Tibial nerve (tissue), 4 donors: ENCODE measurements at regions not wholly inside any gene's neighbourhood (a gene's known extent, or its start where the extent isn't known, plus 50 kb on each side); places are given as distances from the start of the nearest gene placed in this dataset.

Experiments
- DNase-seq, 2 donors: peaks; one replicate each; pipeline ENCODE4 v3.0.0-alpha.2; 2019; ENCODE audit warnings: low spot score in 2 of 2
- H3K27ac ChIP-seq, 4 donors: fragments of 200-600 bp; sonication (generic) in 3 of 4; one replicate each; pipeline ENCODE4 v1.5.1; 2017 to 2019; ENCODE audit warnings: mild to moderate bottlenecking in 1 of 4
- H3K27me3 ChIP-seq, 2 donors: fragments of 200-600 bp; sonication (generic) in 1 of 2; one replicate each; pipeline versions ENCODE4 v1.5.1 to v1.6.0; 2017 to 2019
- H3K36me3 ChIP-seq, 3 donors: fragments of 200-600 bp; sonication (generic); one replicate each; pipeline ENCODE4 v1.5.1; 2018 to 2019
- H3K4me1 ChIP-seq, 4 donors: fragments of 200-600 bp; sonication (generic) in 3 of 4; one replicate each; pipeline ENCODE4 v1.5.1; 2017 to 2019
- H3K4me3 ChIP-seq, 4 donors: fragments of 200-600 bp; sonication (generic) in 3 of 4; one replicate each; pipeline ENCODE4 v1.5.1; 2017 to 2019; ENCODE audit warnings: mild to moderate bottlenecking in 1 of 4, moderate library complexity in 1 of 4
- H3K9me3 ChIP-seq, 4 donors: fragments of 200-600 bp; sonication (generic) in 3 of 4; one replicate each; pipeline ENCODE4 v1.5.1; 2017 to 2019
- EP300 ChIP-seq, 2 donors: sonication (generic); formaldehyde crosslinking; IDR thresholded peaks; one replicate each; pipeline ENCODE4 v1.6.1; 2017; ENCODE audit warnings: antibody characterized with exemption in 2 of 2, mild to moderate bottlenecking in 1 of 2
- POLR2A ChIP-seq, 2 donors: fragments of 450-650 bp; IDR thresholded peaks; one replicate each; pipeline ENCODE4 v1.6.1; 2017; ENCODE audit warnings: antibody characterized with exemption in 2 of 2, mild to moderate bottlenecking in 2 of 2, moderate library complexity in 2 of 2
- WGBS, 2 donors: methylation state at CpG; one replicate each; pipeline ENCODE4 v1.1.5; 2018; 5-methylcytosine and 5-hydroxymethylcytosine counted together
- TF ChIP-seq, protein P1 (sequence below), 5 experiments: fragments of 200-600 bp in 3 of 5; fragments of 450-650 bp in 2 of 5; sonication (generic) in 3 of 5; IDR thresholded peaks; one replicate each; pipeline ENCODE4 v1.5.1; 2016 to 2019; ENCODE audit warnings: antibody characterized with exemption in 5 of 5, mild to moderate bottlenecking in 3 of 5, moderate library complexity in 2 of 5

DNA sequence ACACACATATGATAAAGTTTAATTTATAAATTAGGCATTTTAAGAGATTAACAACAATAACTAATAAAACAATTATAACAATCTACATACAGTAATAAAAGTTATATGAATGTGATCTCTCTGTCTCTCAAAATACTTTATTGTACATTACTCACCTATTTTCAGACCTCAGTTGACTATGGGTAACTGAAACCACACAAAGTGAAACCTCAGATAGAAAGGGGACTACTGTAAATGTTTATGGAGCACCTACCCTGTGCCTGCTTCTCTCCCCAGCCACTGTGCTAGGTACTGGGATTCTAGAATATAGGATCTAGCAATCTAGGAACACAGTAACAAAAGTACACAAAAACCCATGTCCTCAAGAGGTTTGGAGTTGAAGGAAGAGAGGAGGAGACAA, 63.4 kb upstream of the BTN3A2 start:
- Histone ChIP-seq H3K27me3 (peaks cover 0 to 28% of the 10 kb centered on the region in 2 donors), H3K27ac (no peak overlapping the region), H3K4me3 (no peak overlapping the region), H3K4me1 (peaks cover 0 to 5% (median 0%) of the 10 kb centered on the region in 4 donors), H3K36me3 (no peaks in the 10 kb centered on the region), H3K9me3 (no peaks in the 10 kb centered on the region)
- no peak for DNase-seq
- no peak for TF ChIP-seq EP300 (IDR thresholded peaks at IDR 0.05)
- TF ChIP-seq, protein P1, sequence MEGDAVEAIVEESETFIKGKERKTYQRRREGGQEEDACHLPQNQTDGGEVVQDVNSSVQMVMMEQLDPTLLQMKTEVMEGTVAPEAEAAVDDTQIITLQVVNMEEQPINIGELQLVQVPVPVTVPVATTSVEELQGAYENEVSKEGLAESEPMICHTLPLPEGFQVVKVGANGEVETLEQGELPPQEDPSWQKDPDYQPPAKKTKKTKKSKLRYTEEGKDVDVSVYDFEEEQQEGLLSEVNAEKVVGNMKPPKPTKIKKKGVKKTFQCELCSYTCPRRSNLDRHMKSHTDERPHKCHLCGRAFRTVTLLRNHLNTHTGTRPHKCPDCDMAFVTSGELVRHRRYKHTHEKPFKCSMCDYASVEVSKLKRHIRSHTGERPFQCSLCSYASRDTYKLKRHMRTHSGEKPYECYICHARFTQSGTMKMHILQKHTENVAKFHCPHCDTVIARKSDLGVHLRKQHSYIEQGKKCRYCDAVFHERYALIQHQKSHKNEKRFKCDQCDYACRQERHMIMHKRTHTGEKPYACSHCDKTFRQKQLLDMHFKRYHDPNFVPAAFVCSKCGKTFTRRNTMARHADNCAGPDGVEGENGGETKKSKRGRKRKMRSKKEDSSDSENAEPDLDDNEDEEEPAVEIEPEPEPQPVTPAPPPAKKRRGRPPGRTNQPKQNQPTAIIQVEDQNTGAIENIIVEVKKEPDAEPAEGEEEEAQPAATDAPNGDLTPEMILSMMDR (IDR thresholded peaks at IDR 0.05) = no peak

DNA sequence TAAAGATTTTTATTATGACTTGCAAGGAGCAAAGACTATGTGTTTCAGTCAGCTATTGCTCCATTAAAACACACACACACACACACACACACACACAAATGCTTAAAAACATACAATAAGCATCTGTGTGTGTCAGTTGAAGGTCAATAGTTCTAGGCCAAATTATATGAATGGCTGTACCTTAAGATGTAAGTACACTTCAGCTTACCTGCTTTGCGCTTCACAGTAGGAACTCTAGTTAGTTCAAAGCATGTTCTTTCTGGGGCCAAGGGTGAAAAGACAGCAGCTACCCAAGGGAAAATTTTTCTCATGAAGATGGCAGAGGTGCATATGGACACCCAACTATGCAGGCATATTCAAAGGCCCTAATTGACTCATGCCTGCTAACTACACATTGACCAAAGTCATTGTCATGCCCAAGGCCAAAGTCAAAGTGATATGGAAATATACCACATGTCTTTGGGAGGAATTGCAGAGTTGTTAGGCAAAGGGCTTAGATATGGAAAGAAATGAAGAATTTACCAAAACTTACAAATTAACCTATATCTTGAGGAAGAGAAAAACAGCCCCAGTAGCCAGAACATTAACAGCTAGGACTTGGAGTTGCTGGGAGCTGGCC, 61.9 kb upstream of the BTN3A2 start:
- Histone ChIP-seq H3K36me3 (no peaks in the 10 kb centered on the region), H3K27ac (no peak overlapping the region), H3K4me3 (no peak overlapping the region), H3K4me1 (peaks cover 0 to 5% (median 0%) of the 10 kb centered on the region in 4 donors), H3K27me3 (peaks cover 0 to 20% of the 10 kb centered on the region in 2 donors), H3K9me3 (no peaks in the 10 kb centered on the region)
- no peak for TF ChIP-seq EP300 (IDR thresholded peaks at IDR 0.05)
- no peak for TF ChIP-seq POLR2A (IDR thresholded peaks at IDR 0.05)
- TF ChIP-seq, protein P1 (IDR thresholded peaks at IDR 0.05) = no peak
- 87 to 94% methylated on average over 1 of the region's 1 CpG for WGBS, 2 donors
- no peak for DNase-seq

DNA sequence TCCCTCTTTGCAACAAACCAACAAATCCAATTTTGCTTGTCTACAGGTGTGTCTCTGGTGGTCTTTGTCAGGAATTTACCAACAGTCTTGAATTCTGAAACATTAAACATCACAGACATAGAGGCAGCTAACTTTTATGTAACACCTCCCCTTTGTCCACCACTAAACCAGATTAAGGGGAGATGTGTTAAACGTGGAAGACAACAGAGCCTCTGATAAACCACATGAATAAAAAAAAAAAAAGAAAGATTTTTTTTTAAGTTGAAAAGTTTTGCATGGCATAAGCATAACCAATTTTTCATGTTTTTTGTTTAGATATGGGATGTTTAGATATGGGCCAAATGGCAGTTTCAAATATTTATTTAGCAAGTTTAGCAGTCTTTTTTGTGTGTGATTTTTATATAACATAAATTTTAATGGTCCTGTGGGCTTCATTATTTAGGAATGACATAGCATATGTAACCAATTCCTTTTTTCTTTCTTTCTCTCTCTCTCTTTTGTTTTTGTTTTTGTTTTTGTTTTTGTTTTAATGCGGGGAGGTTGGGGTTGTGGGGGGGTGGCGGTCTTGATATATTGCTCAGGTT, 60.7 kb upstream of the BTN3A2 start:
- H3K27ac ChIP-seq = peak overlapping the region in 3 of 4 donors; percentile 28 to 89 (median 88)
- WGBS, 2 donors = 45 to 46% methylated on average over 3 of the region's 3 CpGs
- H3K9me3 ChIP-seq = no peaks in the 10 kb centered on the region
- H3K36me3 ChIP-seq = no peaks in the 10 kb centered on the region
- no peak for DNase-seq
- H3K27me3 ChIP-seq = peaks cover 0 to 8% of the 10 kb centered on the region in 2 donors
- H3K4me3 ChIP-seq = peak overlapping the region in 3 of 4 donors; percentile 33 to 56 (median 37)
- TF ChIP-seq EP300 (IDR thresholded peaks at IDR 0.05) (no peak), POLR2A (IDR thresholded peaks at IDR 0.05) (no peak)
- TF ChIP-seq, protein P1 (IDR thresholded peaks at IDR 0.05) = no peak
- H3K4me1 ChIP-seq = peaks cover 0 to 5% (median 0%) of the 10 kb centered on the region in 4 donors

DNA sequence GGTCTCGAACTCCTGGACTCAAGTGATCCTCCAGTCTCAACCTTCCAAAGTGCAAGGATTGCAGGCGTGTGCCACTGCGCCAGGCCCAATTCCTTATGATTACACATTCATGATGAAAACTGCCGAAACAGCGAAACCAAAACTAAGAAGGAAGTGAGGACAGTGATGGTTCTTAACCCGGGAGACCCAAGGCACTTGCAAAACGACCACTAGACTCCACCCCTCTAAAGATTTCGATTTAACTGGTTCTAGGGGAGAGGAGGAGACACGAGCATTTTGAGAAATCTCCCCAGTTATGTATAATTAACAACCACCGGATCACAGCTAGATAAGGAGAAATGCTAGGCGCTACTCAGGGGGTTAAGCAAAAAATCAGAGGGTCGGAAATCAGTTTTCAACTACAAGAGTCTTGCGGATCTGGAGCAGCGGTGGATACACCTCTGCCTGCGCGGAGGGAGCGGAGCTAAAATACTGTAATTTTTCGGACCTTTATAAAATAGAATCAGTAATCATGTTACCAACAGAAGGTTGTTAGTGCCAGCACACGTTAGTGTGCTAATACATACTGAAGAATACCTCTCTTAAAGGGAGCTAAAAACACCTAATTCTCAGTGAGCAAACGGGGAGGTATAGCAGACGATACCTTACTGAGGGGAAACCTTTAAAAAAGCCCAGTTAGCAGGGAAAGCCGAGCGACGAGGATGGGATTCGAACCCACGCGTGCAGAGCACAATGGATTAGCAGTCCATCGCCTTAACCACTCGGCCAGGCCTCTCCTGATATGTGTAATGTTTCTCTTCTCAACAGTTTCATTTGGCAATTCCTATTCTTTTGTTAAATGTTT, 60.0 kb upstream of the BTN3A2 start:
- Histone ChIP-seq H3K9me3 (no peaks in the 10 kb centered on the region), H3K36me3 (no peaks in the 10 kb centered on the region), H3K27ac (peak overlapping the region; percentile 28 to 89 (median 76)), H3K27me3 (peaks cover 0 to 1% of the 10 kb centered on the region in 2 donors), H3K4me3 (peak overlapping the region; percentile 33 to 56 (median 38)), H3K4me1 (peaks cover 0 to 5% (median 0%) of the 10 kb centered on the region in 4 donors)
- TF ChIP-seq EP300 (IDR thresholded peaks at IDR 0.05) (peak in 1 of 2 donors; percentile 33), POLR2A (IDR thresholded peaks at IDR 0.05) (no peak)
- TF ChIP-seq, protein P1 (IDR thresholded peaks at IDR 0.05) = no peak
- DNase-seq = peak in 1 of 2 donors; percentile 62
- 25 to 26% methylated on average over 29 of the region's 29 CpGs for WGBS, 2 donors

DNA sequence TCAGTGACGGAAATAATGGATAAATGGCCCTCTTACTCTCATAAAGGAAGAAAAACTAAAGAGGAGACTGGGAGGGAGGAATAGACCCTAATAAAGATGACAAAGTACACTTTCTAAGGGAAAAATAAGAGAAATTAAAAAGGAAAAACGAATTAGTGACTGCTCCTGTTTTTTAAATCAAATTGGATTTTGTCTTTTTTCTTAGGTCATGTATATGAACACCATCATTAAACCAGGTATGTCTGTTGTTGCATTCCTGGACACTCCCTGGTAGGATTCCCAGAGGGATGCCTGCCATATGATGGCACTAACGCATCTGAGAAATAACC, 59.4 kb upstream of the BTN3A2 start:
- Histone ChIP-seq H3K4me1 (peaks cover 0 to 5% (median 0%) of the 10 kb centered on the region in 4 donors), H3K27me3 (no peaks in the 10 kb centered on the region), H3K4me3 (peak overlapping the region in 2 of 4 donors; percentile 38 to 56), H3K27ac (peak overlapping the region in 3 of 4 donors; percentile 28 to 89 (median 88)), H3K9me3 (no peaks in the 10 kb centered on the region), H3K36me3 (no peaks in the 10 kb centered on the region)
- no peak for DNase-seq
- TF ChIP-seq EP300 (IDR thresholded peaks at IDR 0.05) = no peak
- no peak for TF ChIP-seq POLR2A (IDR thresholded peaks at IDR 0.05)
- TF ChIP-seq, protein P1 (IDR thresholded peaks at IDR 0.05) = no peak
- 40 to 50% methylated on average over 3 of the region's 3 CpGs for whole genome bisulfite sequencing, 2 donors
